RPMI7951 (cell line): ENCODE measurements at regions not wholly inside any gene's neighbourhood (a gene's known extent, or its start where the extent isn't known, plus 50 kb on each side); places are given as distances from the start of the nearest gene placed in this dataset.
A peak's percentile ranks its signal among the peaks of the same experiment; 100 is the strongest.
"Not testable (repeated sequence)": the region's sequence is repeated elsewhere in the genome, so short reads cannot be mapped to it uniquely, and the experiment has no call there.

Experiments used
- DNase-seq: peaks from one replicate; pipeline ENCODE4 v3.0.0-alpha.2; 2012; ENCODE audit warnings: low read depth

DNA sequence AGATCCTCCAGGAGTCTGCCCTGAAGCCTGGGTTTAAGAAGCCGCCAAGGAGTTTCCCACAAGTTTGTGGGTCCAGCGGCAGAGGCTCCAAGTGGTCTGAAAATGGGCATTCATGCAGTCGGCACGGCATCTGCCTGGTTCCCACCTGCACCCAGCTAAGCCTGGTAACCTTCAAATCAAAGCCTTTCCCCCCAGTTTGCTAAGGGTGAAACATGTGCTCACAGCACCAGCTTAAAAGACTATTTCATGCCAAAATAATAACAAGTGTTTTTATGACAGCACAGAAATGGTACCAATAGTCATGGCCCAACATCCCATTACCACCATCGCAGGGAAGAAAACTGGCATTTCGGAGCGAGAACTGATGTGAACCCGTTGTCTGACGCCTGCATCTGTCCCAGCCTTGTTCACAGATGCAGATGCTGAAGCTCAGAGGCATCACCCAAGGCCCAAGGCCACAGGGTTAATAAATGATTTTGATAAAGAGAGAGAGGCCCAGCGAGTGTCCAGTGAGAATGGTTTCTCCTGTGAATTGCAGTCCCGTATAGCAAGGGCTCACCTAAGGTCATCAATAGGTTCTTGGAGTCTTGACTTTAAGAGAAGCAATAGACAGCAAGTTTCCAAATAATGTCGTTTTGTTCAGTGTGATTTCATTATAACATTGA lies 188.0 kb upstream of the TPM1 start:
- no peak for DNase-seq

DNA sequence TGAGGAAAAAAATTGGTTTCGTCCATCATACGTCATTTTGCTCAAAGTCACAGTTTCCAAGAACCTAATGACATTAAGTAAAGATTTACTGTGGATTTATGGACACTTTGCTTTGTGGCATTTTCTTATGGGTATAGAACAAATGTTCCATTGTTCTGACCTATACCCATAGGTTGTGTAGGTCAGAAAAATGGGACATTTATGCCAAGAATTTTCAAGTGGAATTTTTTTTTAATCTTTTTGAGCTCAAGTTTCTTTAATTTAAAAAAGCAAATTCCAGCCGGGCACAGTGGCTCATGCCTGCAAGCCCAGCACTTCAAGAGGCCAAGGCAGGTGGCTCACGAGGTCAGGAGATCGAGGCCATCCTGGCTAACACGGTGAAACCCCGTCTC lies 187.5 kb upstream of the TPM1 start:
- DNase-seq, result no peak

DNA sequence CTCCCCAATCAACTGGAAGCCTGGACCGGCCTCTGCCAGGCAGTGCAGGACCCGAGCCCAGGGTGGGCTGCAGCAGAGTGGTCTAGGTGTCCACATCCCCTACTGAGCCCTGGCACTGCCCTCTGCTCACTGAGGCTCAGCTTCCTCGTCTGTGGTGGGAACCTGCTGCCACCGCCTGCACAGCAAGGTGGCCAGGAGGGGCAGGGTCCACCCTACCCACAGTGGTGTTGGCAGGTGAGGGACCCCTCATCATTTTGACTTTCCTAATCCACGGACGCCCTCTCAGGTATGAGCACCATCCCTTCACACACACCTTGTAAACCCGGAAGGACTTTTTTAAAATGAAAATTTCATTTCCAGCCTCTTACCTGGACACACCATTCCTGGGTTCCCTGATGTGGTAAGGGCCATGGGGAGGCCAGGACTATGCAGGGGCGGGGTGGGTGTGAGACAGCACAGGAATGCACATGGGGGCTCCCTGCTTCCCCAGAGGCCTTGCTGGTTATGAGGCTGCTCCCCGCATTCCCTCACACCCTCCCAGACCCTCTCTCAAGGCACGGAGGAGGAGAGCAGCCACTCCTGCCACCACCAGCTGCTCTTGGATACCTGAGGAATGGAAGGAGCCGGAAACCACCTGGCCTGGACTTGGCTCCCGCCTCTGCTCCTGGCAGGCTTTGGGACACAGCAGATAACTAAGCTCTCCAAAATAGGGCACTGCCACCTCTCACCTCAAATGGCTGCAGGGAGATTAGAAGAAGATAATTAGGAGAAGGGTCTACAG lies 185.9 kb upstream of the TPM1 start:
- DNase-seq, result no peak

DNA sequence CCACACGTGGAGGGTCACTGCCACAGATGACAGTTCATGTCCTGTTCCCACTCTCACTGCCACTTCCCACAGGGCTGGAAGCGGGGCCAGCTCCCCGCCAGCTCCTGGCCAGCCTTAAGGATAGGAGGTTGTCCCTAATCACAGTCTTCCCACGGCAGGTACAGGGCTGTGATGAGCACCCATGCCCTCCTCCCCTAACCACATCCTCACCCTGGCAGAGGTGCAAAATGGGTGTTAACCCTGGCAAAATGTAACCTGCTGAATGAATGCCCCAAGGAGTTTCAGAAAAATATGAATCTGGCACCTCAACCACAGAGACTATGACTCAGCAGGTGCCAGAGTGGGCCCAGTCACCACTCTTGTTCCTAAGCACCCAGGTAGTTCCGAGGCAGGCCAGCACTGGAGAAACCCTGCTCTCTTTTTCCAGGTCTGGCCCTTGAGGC lies 185.1 kb upstream of the TPM1 start:
- no peak for DNase-seq

DNA sequence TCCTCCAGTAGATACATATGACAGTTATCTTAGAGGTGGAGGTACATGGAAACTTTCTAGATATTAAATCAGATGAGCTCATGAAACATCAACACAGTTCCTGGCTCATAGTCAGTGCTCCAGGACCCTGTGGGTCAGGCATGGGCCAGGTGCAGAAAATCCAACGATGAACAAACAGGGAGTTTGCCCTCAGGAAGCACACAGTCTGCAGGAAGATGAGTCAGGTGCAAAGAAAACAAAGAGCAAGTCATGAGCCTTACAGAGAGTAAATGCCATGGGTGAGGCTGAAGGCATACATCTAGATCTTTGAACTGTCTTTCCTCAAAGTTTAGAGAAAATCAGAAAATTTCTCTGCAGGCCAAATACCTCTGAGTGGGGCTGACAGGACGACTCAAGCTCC lies 184.2 kb upstream of the TPM1 start:
- DNase-seq, result no peak

DNA sequence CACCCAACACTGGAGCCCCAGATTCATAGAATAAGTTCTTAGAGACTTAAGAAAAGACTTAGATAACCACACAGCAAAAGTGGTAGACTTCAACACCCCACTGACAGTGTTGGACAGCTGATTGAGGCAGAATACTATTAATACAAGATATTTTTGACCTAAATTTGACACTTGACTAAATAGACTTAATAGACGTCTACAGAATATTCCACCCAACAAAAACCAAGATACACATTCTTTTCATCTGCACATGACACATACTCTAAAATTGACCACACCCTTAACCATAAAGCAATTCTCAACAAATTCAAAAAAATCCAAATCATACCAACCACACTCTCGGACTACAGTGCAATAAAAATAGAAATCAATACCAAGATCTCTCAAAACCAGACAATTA lies 179.8 kb upstream of the TPM1 start:
- no peak for DNase-seq

DNA sequence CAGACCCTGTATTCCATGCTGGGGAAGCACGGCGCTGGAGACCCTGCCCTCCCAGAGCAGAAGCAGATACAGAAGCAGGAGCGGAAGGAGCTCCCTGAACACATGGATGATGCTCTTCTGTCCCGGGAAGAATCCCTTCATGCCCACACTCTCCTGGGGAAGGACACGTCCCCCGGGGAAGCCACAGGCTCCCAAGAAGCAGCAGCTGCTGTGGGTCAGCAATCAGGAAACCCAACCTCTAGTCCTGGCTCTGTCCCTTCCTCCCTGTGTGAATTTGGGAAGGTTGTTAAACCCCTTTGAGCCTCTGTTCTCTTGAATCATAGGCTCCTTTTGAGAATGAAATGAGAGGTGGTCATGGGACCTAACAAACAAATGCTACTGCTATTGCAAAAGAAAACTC lies 176.2 kb upstream of the TPM1 start:
- DNase-seq, result no peak

DNA sequence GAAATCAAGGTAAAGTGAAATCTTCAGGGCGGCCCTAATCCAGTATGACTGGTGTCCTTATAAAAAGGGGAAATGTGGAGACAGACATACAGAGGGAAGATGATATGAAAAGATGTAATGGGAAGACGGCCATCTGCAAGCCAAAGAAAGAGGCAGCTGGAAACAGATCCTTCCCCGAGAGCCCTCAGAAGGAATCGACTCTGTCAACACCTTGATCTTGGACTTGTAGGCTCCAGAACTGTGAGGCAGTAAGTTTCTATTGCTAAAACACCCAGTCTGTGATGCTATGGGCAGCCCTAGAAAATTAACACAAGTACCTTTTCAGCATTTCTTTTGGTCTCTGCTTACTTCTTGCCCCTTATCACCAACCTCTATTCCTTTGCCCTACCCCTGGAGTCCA lies 174.7 kb upstream of the TPM1 start:
- DNase-seq, result no peak

DNA sequence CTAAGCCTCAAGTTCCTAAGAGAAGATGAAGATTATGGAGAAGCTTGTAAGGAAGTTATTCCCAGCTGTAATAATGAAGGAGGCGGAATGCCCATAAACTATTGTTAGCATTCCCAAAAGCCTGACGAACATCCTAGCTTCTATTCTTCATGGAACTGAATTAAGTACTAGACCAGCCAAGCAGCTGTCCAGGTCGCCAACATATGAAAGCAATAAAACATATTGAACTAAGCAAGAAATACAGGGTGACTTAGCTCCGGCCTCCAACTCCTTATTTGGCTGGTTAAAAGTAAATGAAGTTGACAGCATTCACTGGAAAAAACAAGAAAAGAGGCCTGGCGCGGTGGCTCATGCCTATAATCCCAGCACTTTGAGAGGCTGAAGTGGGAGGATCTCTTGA lies 174.0 kb upstream of the TPM1 start:
- no peak for DNase-seq

DNA sequence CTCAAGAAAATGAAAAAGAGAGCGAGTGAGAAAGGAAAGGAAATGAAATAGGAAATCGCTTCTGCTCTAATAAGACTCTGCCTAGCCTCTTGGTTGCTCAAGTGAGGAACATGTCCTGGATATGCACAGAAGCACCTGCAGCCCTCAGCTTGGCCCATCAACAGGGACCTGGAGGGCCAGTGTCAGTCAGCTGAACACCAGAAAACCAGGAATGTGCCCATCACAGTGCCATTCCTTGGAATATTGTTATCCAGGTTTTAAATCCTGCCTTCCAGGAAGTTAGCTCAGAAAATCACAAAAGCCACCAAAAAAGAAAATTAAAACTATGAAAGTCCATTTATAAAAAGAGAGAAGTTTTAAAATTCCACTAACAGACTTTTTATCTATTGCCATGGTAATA lies 173.4 kb upstream of the TPM1 start:
- no peak for DNase-seq

DNA sequence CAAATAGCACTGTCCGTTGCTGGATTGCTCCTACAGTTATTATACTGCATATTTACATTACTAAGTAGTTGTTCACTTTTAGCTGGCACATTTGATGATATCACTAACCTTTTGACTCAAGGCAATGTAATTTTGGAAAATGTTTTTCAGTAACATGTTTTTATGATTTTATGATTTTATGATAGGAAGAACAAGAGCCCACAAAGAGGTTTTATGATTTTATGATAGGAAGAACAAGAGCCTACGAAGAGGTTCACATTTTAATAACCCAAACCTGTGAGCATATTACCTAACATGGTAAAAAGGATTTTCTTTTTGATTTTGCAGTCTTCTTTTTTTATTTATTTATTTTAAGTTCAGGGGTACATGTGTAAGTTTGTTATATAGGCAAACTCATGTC lies 172.3 kb upstream of the TPM1 start:
- DNase-seq, result no peak

DNA sequence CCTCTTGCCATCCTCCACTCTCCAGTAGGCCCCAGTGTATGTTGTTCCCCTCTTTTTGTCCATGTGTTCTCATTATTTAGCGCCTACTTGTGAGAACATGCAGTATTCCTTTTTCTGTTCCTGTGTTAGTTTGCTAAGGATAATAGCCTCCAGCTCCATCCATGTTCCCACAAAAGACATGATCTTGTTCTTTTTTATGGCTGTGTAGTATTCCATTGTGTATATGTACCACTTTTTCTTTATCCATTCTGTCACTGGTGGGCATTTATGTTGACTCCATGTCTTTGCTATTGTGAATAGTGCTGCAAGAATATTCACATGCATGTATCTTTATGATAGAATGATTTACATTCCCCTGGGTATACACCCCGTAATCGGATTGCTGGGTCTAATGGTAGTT lies 171.8 kb upstream of the TPM1 start:
- DNase-seq, result not testable (repeated sequence)

DNA sequence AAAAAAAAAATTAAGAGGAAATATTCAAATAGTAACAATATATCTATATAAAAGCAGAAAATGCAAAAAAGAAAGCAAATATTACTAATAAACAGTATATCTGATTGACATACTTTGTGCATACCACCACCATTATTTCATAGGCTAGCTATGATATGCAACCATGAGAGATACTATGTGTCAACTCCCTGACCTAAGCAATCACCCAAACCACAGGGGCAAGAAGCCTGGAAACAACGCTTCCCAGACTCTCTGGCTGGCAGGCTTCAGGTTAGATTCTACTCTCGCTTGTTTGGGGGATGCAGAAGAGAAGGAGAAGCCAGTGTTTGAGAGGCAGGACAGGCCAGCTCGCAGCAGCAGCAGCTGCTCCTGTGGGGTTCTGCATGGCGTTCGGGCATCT lies 169.3 kb upstream of the TPM1 start:
- DNase-seq, result no peak

DNA sequence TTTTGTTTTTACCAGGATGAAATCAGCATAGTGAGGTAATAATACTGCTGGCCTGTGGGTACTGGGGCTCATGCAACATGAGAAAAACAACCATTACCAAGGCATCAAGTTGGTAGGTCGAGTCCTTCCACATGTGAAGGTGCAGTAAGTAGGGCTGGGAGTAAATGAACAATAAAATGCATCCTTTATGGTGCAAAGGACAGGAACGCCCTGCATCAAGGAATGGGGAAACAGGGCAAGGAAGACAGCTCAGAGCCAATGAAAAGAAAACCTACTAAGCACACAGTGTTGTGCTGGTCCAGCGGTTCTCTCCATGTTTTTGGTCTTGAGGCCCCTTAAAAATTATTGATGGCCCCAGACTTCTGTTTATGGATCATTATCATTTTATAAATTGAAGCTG lies 168.5 kb upstream of the TPM1 start:
- no peak for DNase-seq

DNA sequence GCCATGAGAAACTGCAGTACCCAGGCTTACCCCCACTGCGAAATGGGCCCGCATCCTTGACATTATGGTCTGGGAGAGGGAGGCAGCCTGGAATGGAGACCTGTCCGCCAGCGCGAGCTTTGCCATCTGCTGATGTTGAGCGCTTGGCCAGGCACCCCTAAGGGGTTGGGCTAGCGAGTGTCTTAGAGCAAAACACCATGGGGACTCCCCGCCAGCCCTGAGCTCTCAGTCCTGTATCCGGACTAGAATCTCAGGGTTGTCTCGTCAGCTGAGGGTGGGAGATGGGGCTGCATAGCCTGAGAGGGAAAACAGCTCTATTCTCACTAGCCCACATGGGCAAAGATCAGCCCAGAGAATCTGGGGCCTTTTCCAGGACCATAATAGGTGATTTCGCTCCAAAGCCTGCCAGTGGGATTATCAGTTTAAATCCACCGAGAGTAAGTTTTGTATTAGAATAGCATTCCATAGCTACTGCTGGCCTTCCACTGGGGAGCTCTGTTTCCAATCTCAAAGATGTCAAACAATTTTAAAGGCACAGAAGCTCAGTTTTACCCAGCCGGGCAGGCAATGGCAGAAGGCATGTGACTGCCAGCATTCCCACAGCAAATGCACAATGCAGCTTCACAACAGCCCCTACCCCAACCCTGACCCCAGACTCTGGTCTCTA lies 167.5 kb upstream of the TPM1 start:
- no peak for DNase-seq

DNA sequence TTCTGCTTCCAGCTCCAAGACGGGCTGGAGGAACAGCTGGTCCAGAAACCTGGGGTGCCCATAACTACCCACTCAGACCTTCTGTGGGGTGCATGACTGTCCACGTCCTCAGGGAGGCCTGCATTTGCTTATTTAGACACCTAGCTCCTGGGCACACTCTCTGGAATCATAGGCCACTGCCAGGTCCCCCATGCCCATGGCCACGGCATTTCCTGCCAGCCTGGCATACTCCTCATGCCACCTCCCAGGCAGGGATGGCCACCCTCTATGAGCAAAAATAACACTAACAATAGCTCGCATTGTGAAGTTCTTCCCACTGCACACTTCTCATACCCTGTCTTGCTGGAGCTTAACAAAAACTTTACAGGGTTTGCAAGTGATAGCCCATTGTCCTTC lies 166.9 kb upstream of the TPM1 start:
- no peak for DNase-seq

DNA sequence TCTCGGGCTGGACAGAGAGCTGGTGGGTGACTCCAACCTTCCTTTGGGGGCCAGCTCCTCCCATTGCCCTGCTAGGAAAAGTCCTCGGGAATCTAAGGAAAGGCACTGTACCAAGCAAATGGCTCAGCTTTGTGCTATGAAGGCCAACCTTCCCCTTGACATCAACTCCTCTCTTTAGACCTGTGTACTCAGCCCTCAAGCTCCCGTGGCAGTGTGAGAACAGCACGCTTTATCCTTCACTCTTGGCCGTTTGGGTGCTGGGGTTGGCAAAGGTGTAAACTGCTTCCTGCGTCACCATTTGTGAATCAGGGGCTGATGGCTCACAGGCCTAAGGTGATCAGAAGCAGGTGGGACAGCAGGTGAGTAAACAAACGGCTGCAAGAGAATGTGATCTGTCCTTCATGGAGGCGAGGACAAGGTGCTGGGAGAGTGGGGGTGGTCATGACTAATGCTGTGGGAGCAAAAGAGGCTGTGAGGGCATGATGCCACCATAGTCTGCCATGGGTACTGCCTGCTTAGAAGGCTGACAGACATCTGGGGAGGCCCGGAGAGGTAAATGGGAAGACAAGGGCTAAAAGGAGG lies 165.2 kb upstream of the TPM1 start:
- no peak for DNase-seq

DNA sequence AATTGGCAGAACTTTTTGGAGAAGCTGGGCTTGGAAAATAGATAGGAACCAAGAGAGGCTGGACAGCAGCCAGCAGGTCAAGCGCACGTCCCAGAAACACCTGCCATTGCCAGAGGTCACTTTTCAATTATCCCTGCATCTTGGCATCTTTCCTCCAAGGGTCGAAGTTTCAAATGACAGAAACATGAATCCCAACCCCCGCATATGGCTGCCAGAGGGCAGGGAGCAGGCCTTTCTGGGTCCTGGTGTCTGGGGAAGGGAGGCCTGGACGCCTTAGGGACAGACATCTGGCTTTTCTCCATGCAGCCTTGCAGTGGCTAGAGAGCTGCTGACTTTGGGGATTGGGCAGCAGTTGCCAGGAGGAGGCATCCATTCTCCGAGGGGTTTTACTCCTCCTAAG lies 164.5 kb upstream of the TPM1 start:
- DNase-seq, result peak; percentile 24

DNA sequence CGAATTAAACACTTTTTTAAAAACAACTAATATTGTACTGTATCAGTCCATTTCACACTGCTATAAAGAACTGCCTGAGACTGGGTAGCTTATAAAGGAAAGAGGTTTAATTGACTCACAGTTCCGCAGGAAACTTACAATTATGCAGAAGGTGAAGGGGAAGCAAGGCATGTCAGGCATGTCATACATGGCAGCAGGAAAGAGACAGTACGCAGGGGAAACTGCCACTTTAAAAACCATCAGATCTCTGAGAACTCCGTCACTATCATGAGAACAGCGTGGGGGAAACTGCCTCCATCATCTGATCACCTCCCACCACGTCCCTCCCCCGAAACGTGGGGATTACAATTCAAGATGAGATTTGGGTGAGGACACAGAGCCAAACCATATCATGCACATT lies 162.8 kb upstream of the TPM1 start:
- DNase-seq, result peak; percentile 21

DNA sequence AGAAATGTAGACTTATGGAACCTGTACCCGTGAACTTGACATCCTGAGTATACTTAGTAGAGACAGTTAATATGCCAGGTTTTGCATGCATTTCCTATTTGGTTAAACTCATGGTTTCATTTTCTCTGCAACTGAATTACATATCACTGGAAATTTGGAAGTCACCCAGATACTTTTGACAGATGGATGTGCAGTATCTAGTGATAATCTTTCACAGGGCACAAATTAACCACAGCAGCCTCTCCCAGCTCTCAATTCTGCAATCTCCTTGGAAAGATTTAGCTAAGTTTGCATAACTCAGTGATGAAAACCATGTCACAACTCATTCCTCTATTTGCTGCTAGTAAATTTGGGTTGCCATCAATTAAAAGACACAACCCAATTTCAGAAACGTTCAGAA lies 162.3 kb upstream of the TPM1 start:
- DNase-seq, result peak; percentile 67

DNA sequence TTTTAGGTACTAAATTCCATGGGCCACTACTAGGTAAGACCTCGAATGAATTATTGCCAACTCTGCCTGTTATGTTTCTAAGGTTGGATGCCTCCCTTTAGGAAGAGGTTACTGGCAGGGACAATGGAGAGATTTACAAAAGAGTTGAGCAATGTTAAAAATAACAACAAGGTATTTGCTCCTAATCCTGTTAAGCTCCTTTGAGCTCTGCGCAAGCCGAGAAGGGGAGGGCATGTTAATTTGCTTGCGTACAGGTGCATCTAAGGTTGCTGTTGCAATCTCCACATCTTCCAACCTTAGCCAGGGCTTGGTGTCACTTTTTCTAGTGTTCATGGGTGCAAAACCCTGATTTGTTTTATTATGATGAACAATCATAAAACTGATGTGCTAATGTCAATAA lies 161.5 kb upstream of the TPM1 start:
- no peak for DNase-seq

DNA sequence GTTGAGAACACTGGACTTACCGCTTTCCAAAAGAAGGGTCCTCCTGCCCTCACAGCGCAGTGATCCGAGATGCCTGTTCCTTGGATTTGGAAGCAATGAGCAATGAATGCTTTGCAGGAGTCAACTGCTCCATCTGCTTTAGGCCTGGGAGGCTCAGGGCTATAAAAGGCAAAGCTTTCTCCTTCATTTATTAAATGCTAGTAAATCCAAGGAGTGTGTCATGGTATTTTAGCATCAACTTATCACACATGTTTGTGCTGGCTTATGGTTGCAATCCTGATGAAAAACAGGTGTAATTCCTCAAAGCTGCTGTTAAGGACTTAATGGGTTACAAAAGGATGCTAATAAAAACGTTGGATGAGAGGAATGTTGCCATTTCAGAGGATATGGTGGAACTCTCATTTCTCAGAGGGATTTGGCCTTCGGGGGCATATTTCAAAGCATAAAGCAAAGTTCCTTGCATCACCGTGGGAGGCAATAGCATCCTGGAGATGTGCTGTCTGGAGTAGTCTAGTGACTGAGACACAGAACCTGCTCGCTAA lies 158.5 kb upstream of the TPM1 start:
- DNase-seq, result peak; percentile 67
